Erythroblast (primary cell): ENCODE measurements at regions not wholly inside any gene's neighbourhood (a gene's known extent, or its start where the extent isn't known, plus 50 kb on each side); places are given as distances from the start of the nearest gene placed in this dataset.

Source experiments
- GATA1 ChIP-seq: IDR thresholded peaks from 2 replicates; pipeline ENCODE4 v1.6.1; 2011; ENCODE audit warnings: low read depth, mild to moderate bottlenecking, control low read depth, low read length, moderate library complexity
- POLR2A ChIP-seq: IDR thresholded peaks from 2 replicates; pipeline ENCODE4 v1.6.1; 2011; ENCODE audit warnings: mild to moderate bottlenecking, low read length

DNA sequence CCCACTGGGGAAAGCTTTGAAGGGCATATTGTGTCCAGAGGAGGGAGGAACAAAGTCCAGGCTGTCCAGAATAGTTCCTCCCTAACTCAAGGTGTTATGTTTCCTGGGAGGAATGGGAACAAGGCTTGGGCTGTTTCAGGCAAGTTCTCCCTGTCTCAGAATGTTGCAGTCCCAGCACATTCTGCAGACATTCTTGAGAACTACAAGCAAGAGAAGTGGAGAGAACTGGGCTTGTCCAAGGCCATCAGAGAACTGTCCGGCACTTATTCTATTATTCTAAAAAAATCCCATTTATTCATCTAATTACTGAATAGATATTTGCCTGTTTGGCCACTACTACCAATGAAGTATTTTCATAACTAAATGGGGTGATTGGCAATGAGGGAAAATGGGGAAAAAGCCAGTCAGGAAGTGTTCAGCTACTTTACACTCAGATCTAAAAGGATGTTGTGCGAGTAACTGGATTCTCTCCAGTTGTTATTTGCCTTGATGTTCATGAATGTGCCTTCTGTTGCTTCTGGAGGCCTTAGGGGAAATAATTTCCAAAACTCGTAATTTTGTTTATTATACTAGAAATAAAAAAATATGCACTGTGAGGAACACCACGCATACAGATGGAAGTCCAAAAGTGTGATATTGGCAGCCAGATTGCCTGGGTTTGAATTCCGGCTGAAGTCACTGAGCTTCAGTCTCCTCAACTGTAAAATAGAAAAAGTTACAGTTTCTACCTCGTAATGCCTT is 300.1 kb upstream of the RND3 start:
- TF ChIP-seq POLR2A (no peak), GATA1 (no peak)
